HFFc6 (cell line): ENCODE measurements at regions not wholly inside any gene's neighbourhood (a gene's known extent, or its start where the extent isn't known, plus 50 kb on each side); places are given as distances from the start of the nearest gene placed in this dataset.

Experiments
- DNase-seq: peaks from one replicate; pipeline ENCODE4 v3.0.0-alpha.2; 2018
- H3K27ac Mint-ChIP-seq: 2 replicates; pipeline ENCODE4 v1.8.0; 2020; ENCODE audit warnings: mild to moderate bottlenecking, mixed read lengths
- H3K27me3 Mint-ChIP-seq: 2 replicates; pipeline ENCODE4 v1.8.0; 2021; ENCODE audit warnings: mild to moderate bottlenecking, moderate library complexity, mixed read lengths; ENCODE audit not compliant: insufficient read depth
- H3K36me3 Mint-ChIP-seq: 2 replicates; pipeline ENCODE4 v1.8.0; 2021; ENCODE audit warnings: low read depth, mixed read lengths
- H3K4me1 Mint-ChIP-seq: 2 replicates; pipeline ENCODE4 v1.8.0; 2020; ENCODE audit warnings: low read depth, mixed read lengths
- H3K4me3 Mint-ChIP-seq: 2 replicates; pipeline ENCODE4 v1.8.0; 2020; ENCODE audit warnings: mild to moderate bottlenecking, moderate library complexity, mixed read lengths
- H3K9me3 Mint-ChIP-seq: 2 replicates; pipeline ENCODE4 v1.8.0; 2020; ENCODE audit warnings: mild to moderate bottlenecking, mixed read lengths
- CTCF ChIP-seq: fragments of 200-600 bp; sonication (generic); IDR thresholded peaks from 2 replicates; pipeline ENCODE4 v1.5.0; 2021; ENCODE audit warnings: antibody characterized with exemption, mild to moderate bottlenecking

DNA sequence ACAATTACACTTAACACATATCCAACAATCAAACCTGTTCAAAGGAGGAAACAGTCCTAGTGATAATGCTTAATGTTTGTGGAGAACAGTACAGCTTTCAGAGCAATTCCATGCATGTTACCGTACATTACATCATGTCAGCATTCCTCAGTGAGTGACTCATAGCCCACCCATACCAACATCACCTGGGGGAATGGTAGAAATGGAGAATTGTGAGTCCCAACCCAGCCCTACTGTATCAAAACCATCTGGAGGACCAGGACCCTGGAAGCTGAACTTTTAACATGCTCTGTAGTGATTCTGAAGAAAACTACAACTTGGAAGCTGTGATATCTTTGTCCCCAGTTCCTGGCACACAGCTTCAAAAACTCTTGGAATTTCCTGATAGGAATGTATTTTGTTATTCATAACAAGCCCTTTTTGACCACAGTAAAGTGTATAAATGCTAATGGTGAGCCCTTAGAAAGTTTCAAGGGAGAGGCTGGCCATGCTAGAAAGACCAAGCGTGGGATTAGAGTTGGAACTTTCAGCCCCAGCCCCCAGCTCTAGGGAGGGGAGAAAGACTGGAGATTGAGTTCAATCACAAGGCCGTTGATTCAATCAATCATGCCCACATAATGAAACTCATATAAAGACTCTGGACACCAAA is 301.1 kb downstream of the BUD13 start:
- no peak for DNase-seq
- no peak for TF ChIP-seq CTCF
- Mint-ChIP-seq H3K4me3 (no peak overlapping the region), H3K4me1 (no peaks in the 10 kb centered on the region; the same call in 1 of the 2 replicates), H3K36me3 (peaks cover 6% of the 10 kb centered on the region), H3K27me3 (no peaks in the 10 kb centered on the region; the same call in none of the 2 replicates), H3K9me3 (peaks cover 17% of the 10 kb centered on the region), H3K27ac (no peak overlapping the region)

DNA sequence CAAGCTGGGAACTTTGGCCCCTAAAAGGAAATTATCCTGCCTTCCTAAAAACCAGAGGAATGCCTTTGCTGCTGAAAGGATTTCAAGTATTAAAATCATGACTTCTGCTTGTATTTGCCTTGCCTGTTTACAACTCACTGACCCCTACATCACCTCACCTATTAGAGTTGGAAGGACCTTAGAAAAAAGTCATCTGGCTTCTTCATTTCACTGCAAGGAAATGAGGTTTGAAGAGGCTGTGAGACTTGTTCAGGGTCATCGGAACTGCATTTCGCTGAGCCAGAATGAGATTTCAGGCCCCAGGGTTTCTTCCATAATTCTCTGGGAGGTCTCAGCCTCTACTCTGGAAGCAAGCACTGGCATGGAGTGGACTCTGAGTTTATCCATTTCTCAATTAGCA is 304.1 kb downstream of the BUD13 start:
- no peaks in the 10 kb centered on the region; the same call in none of the 2 replicates for H3K27me3 Mint-ChIP-seq
- peaks cover 6% of the 10 kb centered on the region for H3K36me3 Mint-ChIP-seq
- TF ChIP-seq CTCF: no peak
- H3K4me1 Mint-ChIP-seq: no peaks in the 10 kb centered on the region; the same call in 1 of the 2 replicates
- DNase-seq: no peak
- H3K9me3 Mint-ChIP-seq: peaks cover 20% of the 10 kb centered on the region
- no peak overlapping the region for H3K4me3 Mint-ChIP-seq
- H3K27ac Mint-ChIP-seq: no peak overlapping the region

- Mint-ChIP-seq H3K9me3 (peaks cover 20% of the 10 kb centered on the region), H3K4me1 (no peaks in the 10 kb centered on the region; the same call in 1 of the 2 replicates), H3K27me3 (no peaks in the 10 kb centered on the region; the same call in none of the 2 replicates), H3K27ac (no peak overlapping the region), H3K36me3 (peaks cover 6% of the 10 kb centered on the region), H3K4me3 (no peak overlapping the region)
- DNase-seq: no peak
- no peak for TF ChIP-seq CTCF
Measured at GRCh38 chr11:116467823-116468222, 305.0 kb downstream of the BUD13 start.

- DNase-seq: no peak
- Mint-ChIP-seq H3K27me3 (no peaks in the 10 kb centered on the region; the same call in none of the 2 replicates), H3K36me3 (peaks cover 6% of the 10 kb centered on the region), H3K9me3 (peaks cover 20% of the 10 kb centered on the region), H3K4me3 (no peak overlapping the region), H3K27ac (no peak overlapping the region), H3K4me1 (no peaks in the 10 kb centered on the region; the same call in 1 of the 2 replicates)
- no peak for TF ChIP-seq CTCF
Measured at GRCh38 chr11:116466801-116467200, 306.0 kb downstream of the BUD13 start.

DNA sequence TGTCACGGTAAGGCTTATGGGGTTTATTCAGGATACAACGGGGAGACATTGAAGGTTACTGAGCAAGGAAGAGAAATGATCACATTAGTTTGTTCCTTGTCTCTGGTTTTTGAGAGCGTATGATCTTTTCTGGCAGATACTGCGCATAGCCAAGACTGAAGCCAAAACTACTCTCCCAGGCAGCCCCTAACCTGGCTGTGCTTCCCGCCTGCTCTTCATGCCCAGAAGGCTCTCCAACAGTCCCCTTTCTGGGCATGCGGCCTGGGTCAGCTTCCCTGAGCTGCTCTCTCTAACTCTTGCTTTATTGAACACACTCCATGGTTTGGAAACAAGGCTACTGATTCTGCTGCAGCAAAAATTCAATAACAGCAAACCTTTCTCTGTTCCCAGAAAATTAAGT is 306.6 kb downstream of the BUD13 start:
- no peaks in the 10 kb centered on the region for H3K4me1 Mint-ChIP-seq
- H3K36me3 Mint-ChIP-seq: peaks cover 6% of the 10 kb centered on the region
- H3K9me3 Mint-ChIP-seq: peaks cover 16% of the 10 kb centered on the region
- no peak for TF ChIP-seq CTCF
- no peak overlapping the region for H3K4me3 Mint-ChIP-seq
- H3K27me3 Mint-ChIP-seq: no peaks in the 10 kb centered on the region; the same call in 1 of the 2 replicates
- DNase-seq: no peak
- H3K27ac Mint-ChIP-seq: no peak overlapping the region
